ENCODE measurements at regions not wholly inside any gene's neighbourhood (a gene's known extent, or its start where the extent isn't known, plus 50 kb on each side); places are given as distances from the start of the nearest gene placed in this dataset.

GRCh38 chr9:14434158-14434504 lies 120.2 kb upstream of the NFIB start:
- TF ChIP-seq ZNF239 (CRISPR knock-in tag; IDR thresholded peaks at IDR 0.05) (no peak), ZNF12 (CRISPR knock-in tag; IDR thresholded peaks at IDR 0.05) (no peak), EZH2 (IDR thresholded peaks at IDR 0.05; ENCODE audit: borderline replicate concordance, low read depth, low read length) (no peak), HDAC3 (IDR thresholded peaks at IDR 0.05; ENCODE audit: borderline replicate concordance, partially characterized antibody) (no peak), CTCF (IDR thresholded peaks at IDR 0.05 in 2 of 3, conservative IDR thresholded peaks at IDR 0.05 in 1 of 3; ENCODE audit: insufficient read depth in 2 of 3, low read depth in 1 of 3, low read length in 3 of 3) (no peak), USF2 (CRISPR knock-in tag; IDR thresholded peaks at IDR 0.05) (no peak), E2F6 (IDR thresholded peaks at IDR 0.05; ENCODE audit: borderline replicate concordance in 1 of 2, extremely low read depth in 1 of 2, insufficient read depth in 1 of 2, insufficient read length in 1 of 2, low read depth in 1 of 2, low read length in 1 of 2, poor library complexity in 1 of 2, severe bottlenecking in 1 of 2) (no peak), ATF7 (IDR thresholded peaks at IDR 0.05) (no peak), ZBTB11 (CRISPR knock-in tag; IDR thresholded peaks at IDR 0.05) (no peak)

Data from K562 (cell line).